GM10248 (cell line): ENCODE measurements at regions not wholly inside any gene's neighbourhood (a gene's known extent, or its start where the extent isn't known, plus 50 kb on each side); places are given as distances from the start of the nearest gene placed in this dataset.

Experiments
- CTCF ChIA-PET: fragments of 300-600 bp; sonication (Branson Sonifier 250); formaldehyde crosslinking; extraction: SDS; loops from one replicate; lab custom pipeline; 2021; ENCODE audit warnings: antibody characterized with exemption; lab: Yijun Ruan, JAX
- POLR2A ChIA-PET: fragments of 350-650 bp; sonication (Branson Sonifier 250); formaldehyde crosslinking; extraction: SDS; loops from one replicate; lab custom pipeline; 2020; ENCODE audit warnings: antibody characterized with exemption; lab: Yijun Ruan, JAX
- DNase-seq: peaks from one replicate; pipeline ENCODE4 v3.0.0; 2012; ENCODE audit errors: extremely low spot score
- TF ChIP-seq, protein P1 (sequence below): IDR thresholded peaks from 2 replicates; pipeline ENCODE4 v1.5.1; 2012; ENCODE audit warnings: mild to moderate bottlenecking, low read depth; ENCODE audit errors: extremely low read depth, missing control alignments, control extremely low read depth

DNA sequence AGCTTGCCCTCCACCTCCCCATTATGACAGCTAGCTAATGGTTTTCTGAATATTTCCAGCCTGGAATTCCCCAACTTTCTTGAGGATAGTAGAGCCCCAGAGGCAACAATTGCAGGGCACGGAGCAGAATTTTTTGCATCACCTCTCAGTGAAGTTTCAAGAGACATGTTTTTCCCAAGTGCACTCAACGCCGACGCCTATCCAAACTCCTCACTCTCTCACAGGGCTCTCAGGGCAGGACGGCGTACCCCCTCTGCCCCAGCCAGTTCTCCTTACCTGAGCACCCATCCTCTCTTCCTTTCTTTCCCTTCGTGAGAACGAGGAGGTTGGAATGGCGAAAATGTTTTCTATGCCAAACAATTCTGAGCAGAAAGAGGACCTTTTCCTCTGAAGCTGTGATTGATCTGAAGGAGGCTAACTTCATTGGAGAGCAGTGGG, 83.1 kb upstream of the FOXQ1 start:
- no peak for DNase-seq
- ChIA-PET POLR2A (no interaction called here), CTCF (no interaction called here)
- TF ChIP-seq, protein P1, sequence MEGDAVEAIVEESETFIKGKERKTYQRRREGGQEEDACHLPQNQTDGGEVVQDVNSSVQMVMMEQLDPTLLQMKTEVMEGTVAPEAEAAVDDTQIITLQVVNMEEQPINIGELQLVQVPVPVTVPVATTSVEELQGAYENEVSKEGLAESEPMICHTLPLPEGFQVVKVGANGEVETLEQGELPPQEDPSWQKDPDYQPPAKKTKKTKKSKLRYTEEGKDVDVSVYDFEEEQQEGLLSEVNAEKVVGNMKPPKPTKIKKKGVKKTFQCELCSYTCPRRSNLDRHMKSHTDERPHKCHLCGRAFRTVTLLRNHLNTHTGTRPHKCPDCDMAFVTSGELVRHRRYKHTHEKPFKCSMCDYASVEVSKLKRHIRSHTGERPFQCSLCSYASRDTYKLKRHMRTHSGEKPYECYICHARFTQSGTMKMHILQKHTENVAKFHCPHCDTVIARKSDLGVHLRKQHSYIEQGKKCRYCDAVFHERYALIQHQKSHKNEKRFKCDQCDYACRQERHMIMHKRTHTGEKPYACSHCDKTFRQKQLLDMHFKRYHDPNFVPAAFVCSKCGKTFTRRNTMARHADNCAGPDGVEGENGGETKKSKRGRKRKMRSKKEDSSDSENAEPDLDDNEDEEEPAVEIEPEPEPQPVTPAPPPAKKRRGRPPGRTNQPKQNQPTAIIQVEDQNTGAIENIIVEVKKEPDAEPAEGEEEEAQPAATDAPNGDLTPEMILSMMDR: no peak

DNA sequence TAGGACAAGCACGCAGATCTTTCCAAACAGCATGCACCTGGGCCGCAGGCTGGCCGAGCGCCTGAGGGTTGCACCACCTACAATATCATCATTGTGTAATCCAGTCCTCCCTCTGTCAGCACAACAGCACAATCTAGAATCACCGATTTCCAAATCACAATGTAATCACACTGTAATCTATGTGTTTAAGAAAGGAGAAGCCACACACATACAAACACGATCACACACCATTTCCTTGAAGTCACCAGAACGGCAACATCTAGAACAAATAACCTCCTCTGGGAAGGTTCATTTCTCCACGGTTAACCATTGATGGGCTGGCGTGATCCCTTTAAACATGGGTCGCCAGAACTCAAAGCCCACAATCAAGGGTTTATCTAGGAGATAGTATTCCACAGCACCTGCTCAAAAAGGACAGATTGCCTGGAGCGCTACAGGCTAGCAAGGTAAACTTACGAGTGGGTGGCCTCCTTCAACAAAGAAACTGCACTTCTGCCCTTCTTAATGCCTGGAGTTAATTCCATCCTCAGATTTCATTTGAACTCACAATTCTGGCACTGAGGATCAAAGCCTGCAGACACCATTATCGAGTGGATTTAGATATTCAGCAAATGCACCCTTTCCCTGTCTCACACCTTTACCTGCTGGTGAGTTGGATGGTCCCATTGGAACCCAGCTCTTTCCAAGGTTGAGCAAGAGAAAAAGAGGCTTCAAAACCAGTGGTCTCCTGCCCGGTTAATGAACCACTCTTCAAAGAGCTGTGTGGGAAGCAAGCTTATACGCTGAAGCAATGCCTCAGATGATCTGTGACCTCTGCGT, 83.8 kb upstream of the FOXQ1 start:
- TF ChIP-seq, protein P1: no peak
- ChIA-PET CTCF (interaction anchor here (1.5 kb wide), 1 partner anchor 15 kb away, joined by 3 read pairs; no protein-coding TSS in a partner anchor), POLR2A (no interaction called here)
- no peak for DNase-seq

DNA sequence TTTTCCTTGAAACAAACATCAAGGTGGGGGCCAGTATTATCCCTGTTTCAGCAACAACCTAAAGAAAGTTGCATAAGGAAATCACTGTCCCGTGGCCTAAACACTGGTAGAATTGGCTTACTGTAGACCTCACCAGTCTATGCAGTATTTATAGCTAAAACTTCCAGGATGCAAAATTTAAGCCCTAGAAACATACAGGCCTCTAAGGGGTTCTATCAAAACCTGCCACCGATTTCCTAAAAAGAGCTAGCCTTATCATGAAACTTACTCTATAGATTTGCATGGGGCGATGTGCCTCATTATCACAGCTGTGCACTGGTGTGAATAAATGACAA, 84.3 kb upstream of the FOXQ1 start:
- ChIA-PET CTCF (interaction anchor here (1.5 kb wide), 1 partner anchor 14 kb away, joined by 3 read pairs; no protein-coding TSS in a partner anchor), POLR2A (no interaction called here)
- DNase-seq: no peak
- TF ChIP-seq, protein P1: no peak

- POLR2A ChIA-PET: no interaction called here
- CTCF ChIA-PET: interaction anchor here (1.5 kb wide), 1 partner anchor 13 kb away, joined by 3 read pairs; no protein-coding TSS in a partner anchor
- no peak for DNase-seq
- TF ChIP-seq, protein P1: no peak
Measured at GRCh38 chr6:1226277-1227099, 85.4 kb upstream of the FOXQ1 start.

GRCh38 chr6:1224514-1224913, 87.4 kb upstream of the FOXQ1 start:
- DNase-seq: no peak
- ChIA-PET POLR2A (no interaction called here), CTCF (no interaction called here)
- TF ChIP-seq, protein P1: no peak

DNA sequence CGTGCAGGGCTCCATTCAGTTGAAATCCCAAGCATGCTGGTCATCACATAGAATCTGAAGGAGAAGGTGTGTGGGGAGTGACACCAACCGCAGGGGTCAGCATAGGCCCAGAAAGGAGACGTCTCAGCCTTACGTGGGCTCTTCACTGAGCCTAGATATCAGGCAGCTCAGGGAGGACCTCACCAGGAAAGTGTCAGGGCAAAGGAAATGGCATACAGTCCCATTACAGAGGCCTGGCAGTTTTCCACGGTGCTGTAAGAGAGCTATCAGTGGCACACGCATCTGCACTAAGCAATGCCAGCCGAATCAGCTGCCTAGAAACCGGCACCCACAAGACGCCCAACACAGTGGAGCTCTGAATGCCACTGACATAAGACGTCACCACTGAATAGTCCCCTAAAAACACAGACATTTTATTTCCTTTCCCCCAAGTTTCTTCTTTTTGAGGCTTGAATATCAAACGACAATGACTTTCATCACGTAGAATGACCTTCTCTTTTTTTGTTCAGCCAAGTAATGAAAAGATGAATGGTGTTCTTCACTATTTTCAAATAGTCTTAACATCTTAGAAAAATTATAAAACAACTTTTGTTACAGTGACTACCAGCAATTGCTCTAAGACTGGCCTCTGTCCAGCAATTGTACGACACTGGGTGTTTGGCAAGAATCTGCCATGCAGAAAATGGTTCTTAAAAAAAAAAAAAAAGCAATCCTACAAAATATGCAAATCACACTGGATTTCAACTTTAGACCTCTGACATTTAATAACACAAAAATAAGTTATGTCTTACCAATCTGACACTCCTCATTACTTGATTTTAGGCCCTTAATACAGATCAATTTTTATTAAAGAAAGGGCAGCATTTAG, 88.9 kb upstream of the FOXQ1 start:
- TF ChIP-seq, protein P1: no peak
- DNase-seq: no peak
- ChIA-PET POLR2A (no interaction called here), CTCF (no interaction called here)
